Adrenal gland (tissue), 5 donors: ENCODE measurements at regions not wholly inside any gene's neighbourhood (a gene's known extent, or its start where the extent isn't known, plus 50 kb on each side); places are given as distances from the start of the nearest gene placed in this dataset.

Source experiments
- POLR2A ChIP-seq, 2 donors: fragments of 450-650 bp; IDR thresholded peaks; one replicate each; pipeline ENCODE4 v1.6.1; 2017; ENCODE audit warnings: antibody characterized with exemption in 2 of 2, mild to moderate bottlenecking in 2 of 2, moderate library complexity in 1 of 2
- TF ChIP-seq, protein P1 (sequence below), 6 experiments: fragments of 450-650 bp in 4 of 6; fragments of 200-600 bp in 2 of 6; sonication (generic) in 1 of 6; IDR thresholded peaks; 1 replicate in 5 of 6; 2 replicates in 1 of 6; pipeline versions ENCODE4 v1.5.1 to v1.8.0; 2016 to 2021; ENCODE audit warnings: antibody characterized with exemption in 6 of 6, mild to moderate bottlenecking in 2 of 6, moderate library complexity in 1 of 6
- donor health status: DM: no; HTN: no; CAD: no.

DNA sequence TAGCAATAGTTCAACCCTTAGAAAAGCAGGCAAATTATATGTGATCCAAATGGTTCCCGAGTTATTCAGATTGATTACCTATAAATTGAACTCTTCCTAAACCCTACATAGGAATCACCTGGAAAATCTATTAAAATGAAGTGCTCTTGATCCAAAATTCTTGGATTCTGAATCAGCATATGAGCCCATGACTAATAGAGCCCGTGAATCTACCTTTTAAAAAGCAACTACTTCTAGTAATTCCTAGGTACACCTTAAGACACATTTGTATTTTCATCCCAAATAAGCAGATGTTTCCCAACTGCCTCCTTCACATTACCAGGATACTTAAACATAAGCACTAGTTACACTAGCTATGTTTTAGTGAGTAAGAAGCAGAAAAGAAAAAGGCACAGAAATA, 1171.0 kb upstream of the GOT2 start:
- TF ChIP-seq, protein P1, sequence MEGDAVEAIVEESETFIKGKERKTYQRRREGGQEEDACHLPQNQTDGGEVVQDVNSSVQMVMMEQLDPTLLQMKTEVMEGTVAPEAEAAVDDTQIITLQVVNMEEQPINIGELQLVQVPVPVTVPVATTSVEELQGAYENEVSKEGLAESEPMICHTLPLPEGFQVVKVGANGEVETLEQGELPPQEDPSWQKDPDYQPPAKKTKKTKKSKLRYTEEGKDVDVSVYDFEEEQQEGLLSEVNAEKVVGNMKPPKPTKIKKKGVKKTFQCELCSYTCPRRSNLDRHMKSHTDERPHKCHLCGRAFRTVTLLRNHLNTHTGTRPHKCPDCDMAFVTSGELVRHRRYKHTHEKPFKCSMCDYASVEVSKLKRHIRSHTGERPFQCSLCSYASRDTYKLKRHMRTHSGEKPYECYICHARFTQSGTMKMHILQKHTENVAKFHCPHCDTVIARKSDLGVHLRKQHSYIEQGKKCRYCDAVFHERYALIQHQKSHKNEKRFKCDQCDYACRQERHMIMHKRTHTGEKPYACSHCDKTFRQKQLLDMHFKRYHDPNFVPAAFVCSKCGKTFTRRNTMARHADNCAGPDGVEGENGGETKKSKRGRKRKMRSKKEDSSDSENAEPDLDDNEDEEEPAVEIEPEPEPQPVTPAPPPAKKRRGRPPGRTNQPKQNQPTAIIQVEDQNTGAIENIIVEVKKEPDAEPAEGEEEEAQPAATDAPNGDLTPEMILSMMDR (IDR thresholded peaks at IDR 0.05), result no peak
- no peak for TF ChIP-seq POLR2A (IDR thresholded peaks at IDR 0.05)
